T-cell (primary cell): ENCODE measurements at regions not wholly inside any gene's neighbourhood (a gene's known extent, or its start where the extent isn't known, plus 50 kb on each side); places are given as distances from the start of the nearest gene placed in this dataset.

Experiments
- ATAC-seq, 4 experiments: fragments of 200-7000 bp in 3 of 4; fragments of 150-1000 bp in 1 of 4; cut with Tn5 transposase; replicated peaks in 1 of 4; 1 replicate in 3 of 4; 2 replicates in 1 of 4; pipeline ENCODE4 v1.10.0; 2021; ENCODE audit warnings: moderate library complexity in 3 of 4, mild to moderate bottlenecking in 2 of 4, moderate number of reproducible peaks in 1 of 4
- CTCF ChIA-PET, 2 donors: fragments of 300-600 bp; sonication (Branson Sonifier 250); formaldehyde crosslinking; loops; one replicate each; lab custom pipeline; 2022; ENCODE audit warnings: antibody characterized with exemption in 2 of 2; lab: Charles Lee
- POLR2A ChIA-PET, 2 donors: fragments of 300-600 bp; sonication (Branson Sonifier 250); formaldehyde crosslinking; loops; one replicate each; lab custom pipeline; 2022; ENCODE audit warnings: antibody characterized with exemption in 2 of 2; lab: Charles Lee
- DNase-seq, 35 experiments: peaks; one replicate each; pipeline versions ENCODE4 v3.0.0 to v3.0.0-alpha.2; 2013 to 2023
- H3K27ac ChIP-seq: one replicate; pipeline ENCODE4 v1.5.1; 2013; ENCODE audit warnings: low read length
- H3K27me3 ChIP-seq, 2 experiments: replicated peaks in 1 of 2; 1 replicate in 1 of 2; 2 replicates in 1 of 2; pipeline versions ENCODE4 v1.6.1 to v1.7.0; 2013; ENCODE audit warnings: low read length in 1 of 2, mixed read lengths in 1 of 2; ENCODE audit not compliant: control insufficient read depth in 2 of 2, insufficient read depth in 2 of 2; ENCODE audit errors: extremely low read depth in 1 of 2
- H3K36me3 ChIP-seq, 2 donors: 1 replicate in 1 of 2; 2 replicates in 1 of 2; pipeline versions ENCODE4 v1.6.1 to v1.7.0; 2013; ENCODE audit warnings: low read length in 1 of 2; ENCODE audit not compliant: control insufficient read depth in 2 of 2, insufficient read depth in 1 of 2; ENCODE audit errors: extremely low read depth in 1 of 2
- H3K4me1 ChIP-seq, 2 experiments: 1 replicate in 1 of 2; 2 replicates in 1 of 2; pipeline versions ENCODE4 v1.6.1 to v1.7.0; 2013; ENCODE audit warnings: low read length in 2 of 2, mixed read lengths in 1 of 2; ENCODE audit not compliant: insufficient read depth in 2 of 2, control insufficient read depth in 1 of 2; ENCODE audit errors: extremely low read depth in 1 of 2
- H3K4me3 ChIP-seq, 2 donors: 1 replicate in 1 of 2; 2 replicates in 1 of 2; pipeline versions ENCODE4 v1.5.1 to v1.7.0; 2013; ENCODE audit warnings: mild to moderate bottlenecking in 2 of 2, low read length in 1 of 2, moderate library complexity in 1 of 2; ENCODE audit not compliant: control insufficient read depth in 1 of 2; ENCODE audit errors: extremely low read depth in 1 of 2
- H3K9me3 ChIP-seq: 2 replicates; pipeline ENCODE4 v1.7.0; 2013
- H3K27ac Mint-ChIP-seq, 2 donors: one replicate each; pipeline ENCODE4 v1.8.0; 2020 to 2021; ENCODE audit warnings: mild to moderate bottlenecking in 2 of 2, mixed read lengths in 2 of 2
- H3K27me3 Mint-ChIP-seq, 2 donors: one replicate each; pipeline ENCODE4 v1.8.0; 2021 to 2022; ENCODE audit warnings: mixed read lengths in 2 of 2
- H3K36me3 Mint-ChIP-seq: one replicate; pipeline ENCODE4 v1.8.0; 2021; ENCODE audit warnings: mixed read lengths
- H3K4me1 Mint-ChIP-seq, 3 donors: one replicate each; pipeline ENCODE4 v1.8.0; 2020 to 2022; ENCODE audit warnings: mixed read lengths in 3 of 3, mild to moderate bottlenecking in 1 of 3
- H3K4me3 Mint-ChIP-seq, 3 donors: one replicate each; pipeline ENCODE4 v1.8.0; 2020 to 2022; ENCODE audit warnings: mild to moderate bottlenecking in 3 of 3, mixed read lengths in 3 of 3, moderate library complexity in 3 of 3
- H3K9me3 Mint-ChIP-seq, 3 donors: one replicate each; pipeline ENCODE4 v1.8.0; 2020 to 2022; ENCODE audit warnings: mixed read lengths in 3 of 3
- WGBS: methylation state at CpG from one replicate; pipeline ENCODE4 v1.1.5; 2013; ENCODE audit warnings: missing lambda C conversion rate; ENCODE audit not compliant: insufficient coverage; 5-methylcytosine and 5-hydroxymethylcytosine counted together

DNA sequence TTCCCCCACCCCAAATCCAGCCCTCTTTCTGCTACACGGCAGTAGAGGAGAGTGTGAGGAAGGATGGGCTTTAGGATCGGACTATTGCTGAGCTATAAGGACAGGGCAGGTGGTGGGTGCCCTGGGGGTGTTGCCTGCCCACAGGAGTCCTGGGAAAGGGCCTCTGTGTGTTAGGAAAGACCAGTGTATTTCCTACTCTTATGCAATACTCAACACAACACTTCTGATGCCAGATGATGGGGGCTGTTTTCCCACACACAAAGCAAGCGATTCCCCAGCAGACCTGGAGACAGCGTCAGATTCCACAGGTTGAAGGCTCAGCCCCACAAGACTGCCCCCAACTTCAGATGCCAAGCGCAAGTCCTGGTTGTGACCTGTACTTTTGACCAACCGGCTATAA is 91.0 kb upstream of the LCLAT1 start:
- Histone ChIP-seq H3K27ac (no peak overlapping the region), H3K9me3 (no peaks in the 10 kb centered on the region), H3K36me3 (no peaks in the 10 kb centered on the region), H3K27me3 (no peaks in the 10 kb centered on the region), H3K4me3 (no peak overlapping the region), H3K4me1 (peaks cover 5 to 16% of the 10 kb centered on the region in 2 experiments)
- no peaks in the 10 kb centered on the region for H3K36me3 Mint-ChIP-seq
- no peak overlapping the region for H3K27ac Mint-ChIP-seq
- 95% methylated on average over 2 of the region's 6 CpGs for WGBS
- no peak overlapping the region for H3K4me3 Mint-ChIP-seq
- H3K27me3 Mint-ChIP-seq = no peaks in the 10 kb centered on the region
- H3K4me1 Mint-ChIP-seq = peaks cover 12 to 18% (median 18%) of the 10 kb centered on the region in 3 donors
- POLR2A ChIA-PET = no interaction called here
- no peaks in the 10 kb centered on the region for H3K9me3 Mint-ChIP-seq
- ATAC-seq = no peak
- CTCF ChIA-PET = interaction anchor here in 1 of 2 donors (0.5 kb wide), 1 partner anchor 133 kb away, joined by 3 read pairs; no protein-coding TSS in a partner anchor
- no peak for DNase-seq

DNA sequence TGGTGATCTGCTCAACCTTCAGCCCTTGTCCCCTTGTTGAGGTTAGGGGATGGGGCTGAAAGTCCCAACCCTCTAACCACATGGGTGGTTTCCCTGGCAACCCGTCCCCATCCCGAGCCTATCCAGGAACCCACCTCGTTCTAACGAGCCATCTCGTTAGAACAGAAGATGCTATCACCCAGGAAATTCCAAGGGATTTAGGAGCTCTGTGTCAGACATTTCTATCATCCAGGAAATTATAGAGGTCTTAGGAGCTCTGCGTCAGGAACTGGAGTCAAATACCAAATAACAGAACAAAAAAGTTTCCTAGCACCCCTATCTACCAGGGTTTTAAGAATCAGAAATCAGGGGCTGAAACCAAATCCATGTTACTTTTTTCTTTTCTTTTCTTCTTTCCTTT is 90.3 kb upstream of the LCLAT1 start:
- no peaks in the 10 kb centered on the region for H3K9me3 ChIP-seq
- ATAC-seq (no peak), DNase-seq (no peak)
- no peak overlapping the region for H3K4me3 ChIP-seq
- peaks cover 12 to 23% of the 10 kb centered on the region in 2 experiments for H3K4me1 ChIP-seq
- POLR2A ChIA-PET = no interaction called here
- H3K27me3 Mint-ChIP-seq = no peaks in the 10 kb centered on the region
- WGBS = 100% methylated on average over 1 of the region's 6 CpGs
- no peaks in the 10 kb centered on the region for H3K9me3 Mint-ChIP-seq
- H3K27ac ChIP-seq = no peak overlapping the region
- H3K27me3 ChIP-seq = no peaks in the 10 kb centered on the region
- CTCF ChIA-PET = no interaction called here
- H3K36me3 Mint-ChIP-seq = no peaks in the 10 kb centered on the region
- H3K4me1 Mint-ChIP-seq = peaks cover 19 to 25% (median 25%) of the 10 kb centered on the region in 3 donors
- no peak overlapping the region for H3K4me3 Mint-ChIP-seq
- H3K36me3 ChIP-seq = no peaks in the 10 kb centered on the region
- H3K27ac Mint-ChIP-seq = no peak overlapping the region

DNA sequence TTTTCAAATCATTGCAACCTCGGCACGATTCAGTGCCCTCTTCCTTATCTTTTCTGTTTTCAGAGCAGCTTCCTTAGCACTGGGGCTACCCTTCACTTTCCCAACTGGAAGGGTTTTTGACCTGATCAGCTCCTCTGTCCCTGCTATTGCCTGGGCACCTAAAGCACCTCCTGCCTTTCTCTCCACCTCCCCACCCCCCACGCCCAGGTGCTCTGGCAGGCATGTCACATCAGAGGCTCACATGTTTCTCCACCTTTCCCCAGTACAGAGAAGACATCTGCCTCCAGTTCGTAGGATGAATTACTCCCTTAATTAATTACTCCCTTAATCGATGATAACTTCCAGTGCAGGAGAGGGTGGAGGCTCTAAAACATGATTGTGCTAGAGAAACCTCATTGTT is 88.7 kb upstream of the LCLAT1 start:
- H3K9me3 Mint-ChIP-seq = no peaks in the 10 kb centered on the region
- CTCF ChIA-PET = no interaction called here
- no peak for ATAC-seq

DNA sequence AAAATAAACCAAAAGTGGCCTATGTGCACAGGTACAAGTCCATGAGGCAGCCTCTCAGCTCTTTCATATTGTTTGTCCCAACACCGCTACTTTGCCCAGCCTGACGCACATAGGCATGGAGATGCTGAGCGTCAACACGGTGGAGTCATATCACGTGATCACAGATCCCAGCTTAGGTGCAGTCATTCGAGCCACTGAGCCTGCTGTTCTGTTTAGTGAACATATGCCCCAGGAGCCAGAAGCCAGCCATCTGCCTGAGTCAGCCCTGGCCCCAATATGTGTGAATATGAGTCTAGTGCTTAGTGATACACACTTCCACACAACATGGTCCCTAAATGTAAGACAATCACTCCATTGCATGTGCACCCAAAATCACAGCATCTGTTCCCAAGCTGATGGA is 88.2 kb upstream of the LCLAT1 start:
- Histone ChIP-seq H3K4me3 (no peak overlapping the region), H3K9me3 (no peaks in the 10 kb centered on the region), H3K27ac (no peak overlapping the region), H3K4me1 (peaks cover 26 to 30% of the 10 kb centered on the region in 2 experiments), H3K36me3 (no peaks in the 10 kb centered on the region), H3K27me3 (no peaks in the 10 kb centered on the region)
- POLR2A ChIA-PET = no interaction called here
- H3K36me3 Mint-ChIP-seq = no peaks in the 10 kb centered on the region
- no peaks in the 10 kb centered on the region for H3K27me3 Mint-ChIP-seq
- CTCF ChIA-PET = interaction anchor here (0.5 to 0.6 kb wide), 2 partner anchors 127 to 353 kb away, joined by 4 to 5 read pairs; no protein-coding TSS in a partner anchor
- H3K4me3 Mint-ChIP-seq = no peak overlapping the region
- no peak overlapping the region for H3K27ac Mint-ChIP-seq
- peaks cover 35 to 41% (median 41%) of the 10 kb centered on the region in 3 donors for H3K4me1 Mint-ChIP-seq
- H3K9me3 Mint-ChIP-seq = no peaks in the 10 kb centered on the region
- ATAC-seq (no peak), DNase-seq (no peak)
- 90% methylated on average over 6 of the region's 6 CpGs for WGBS

More for the DNA sequence above, 88.7 kb upstream of the LCLAT1 start:
- DNase-seq = no peak
- H3K4me3 ChIP-seq = no peak overlapping the region
- H3K4me1 ChIP-seq = peaks cover 26 to 30% of the 10 kb centered on the region in 2 experiments
- H3K27me3 ChIP-seq = no peaks in the 10 kb centered on the region
- 100% methylated on average over 1 of the region's 5 CpGs for WGBS
- no peak overlapping the region for H3K4me3 Mint-ChIP-seq
- no peak overlapping the region for H3K27ac ChIP-seq
- H3K36me3 Mint-ChIP-seq = no peaks in the 10 kb centered on the region
- POLR2A ChIA-PET = no interaction called here
- H3K36me3 ChIP-seq = no peaks in the 10 kb centered on the region
- H3K27ac Mint-ChIP-seq = no peak overlapping the region
- no peaks in the 10 kb centered on the region for H3K27me3 Mint-ChIP-seq
- no peaks in the 10 kb centered on the region for H3K9me3 ChIP-seq
- H3K4me1 Mint-ChIP-seq = peaks cover 34 to 40% (median 40%) of the 10 kb centered on the region in 3 donors

DNA sequence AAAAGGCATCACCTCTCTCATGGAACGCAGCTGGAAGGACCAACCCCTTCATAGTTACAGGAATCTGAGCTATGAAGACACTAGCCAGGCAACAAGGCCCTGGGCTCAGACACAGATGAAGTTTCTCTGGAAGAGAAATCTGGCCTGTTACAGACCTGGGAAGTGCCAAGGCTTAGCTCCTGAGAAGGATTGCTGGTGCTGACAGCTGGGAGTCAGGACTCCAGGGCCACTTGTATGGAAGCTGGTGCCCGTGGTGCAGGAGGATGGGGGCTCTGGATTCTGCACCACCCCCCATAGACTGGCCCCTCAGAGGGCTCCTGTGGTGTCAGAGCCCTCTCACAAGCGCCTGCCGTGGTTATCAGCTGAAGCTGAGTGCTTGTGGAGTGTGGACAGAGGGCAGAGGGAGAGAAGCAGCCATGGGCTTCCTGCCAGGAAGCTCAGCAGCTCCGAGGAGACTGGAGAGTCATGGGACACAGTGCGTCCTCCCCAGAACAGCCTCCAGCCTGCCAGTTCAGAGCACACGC is 87.3 kb upstream of the LCLAT1 start:
- H3K27ac ChIP-seq = no peak overlapping the region

DNA sequence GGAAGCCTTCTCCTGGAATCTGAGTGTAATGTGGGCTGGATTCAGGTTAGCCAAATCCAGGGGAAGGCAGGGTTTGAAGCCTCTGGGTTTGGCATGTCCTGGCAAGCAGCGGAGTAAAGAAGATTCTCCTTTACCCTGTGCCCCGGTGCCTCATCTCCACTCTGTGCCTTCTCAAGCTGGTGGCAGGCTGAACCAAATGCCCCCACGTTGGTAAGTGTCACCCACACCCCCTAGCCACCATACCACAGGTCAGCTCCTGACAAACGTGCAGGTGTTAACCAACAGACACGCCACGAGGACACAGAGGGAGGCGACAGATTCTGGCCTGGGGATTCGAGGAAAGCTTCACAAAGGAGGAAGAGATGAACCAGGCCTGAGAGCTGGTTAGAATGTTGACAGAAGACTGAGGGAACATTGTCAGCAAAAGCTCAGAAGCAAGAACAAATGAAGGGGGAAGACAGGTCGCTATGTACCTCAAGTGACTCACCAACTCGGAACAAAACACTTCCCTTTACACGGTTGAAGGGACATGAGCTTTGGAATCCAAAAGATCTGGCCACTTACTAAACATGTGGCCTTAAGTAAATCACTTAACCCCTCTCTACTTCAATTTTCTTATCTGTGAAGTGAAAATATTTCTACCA is 85.2 kb upstream of the LCLAT1 start:
- H3K9me3 Mint-ChIP-seq = no peaks in the 10 kb centered on the region
- H3K4me1 Mint-ChIP-seq = peaks cover 53 to 65% (median 55%) of the 10 kb centered on the region in 3 donors
- peak overlapping the region; percentile 63 for H3K27ac ChIP-seq
- ChIA-PET CTCF (no interaction called here), POLR2A (interaction anchor here (0.5 to 1.2 kb wide), 4 partner anchors 21 to 198 kb away, joined by 3 to 11 read pairs (median 3); no protein-coding TSS in a partner anchor)
- H3K27me3 ChIP-seq = no peaks in the 10 kb centered on the region
- DNase-seq (peak in 2 of 35 experiments; percentile 8 to 21), ATAC-seq (peak; percentile 22 to 49 (median 34))
- no peaks in the 10 kb centered on the region for H3K9me3 ChIP-seq
- H3K4me3 ChIP-seq = no peak overlapping the region
- H3K27ac Mint-ChIP-seq = peak overlapping the region; percentile 44 to 89
- H3K4me3 Mint-ChIP-seq = peak overlapping the region in 1 of 3 donors; percentile 49
- 64% methylated on average over 7 of the region's 11 CpGs for WGBS
- no peaks in the 10 kb centered on the region for H3K36me3 Mint-ChIP-seq
- no peaks in the 10 kb centered on the region for H3K27me3 Mint-ChIP-seq
- no peaks in the 10 kb centered on the region for H3K36me3 ChIP-seq
- H3K4me1 ChIP-seq = peaks cover 38 to 41% of the 10 kb centered on the region in 2 experiments

More for the DNA sequence above, 87.3 kb upstream of the LCLAT1 start:
- no peak for ATAC-seq
- Histone ChIP-seq H3K27me3 (no peaks in the 10 kb centered on the region), H3K4me3 (no peak overlapping the region), H3K9me3 (no peaks in the 10 kb centered on the region), H3K36me3 (no peaks in the 10 kb centered on the region), H3K4me1 (peaks cover 26 to 30% of the 10 kb centered on the region in 2 experiments)
- H3K4me3 Mint-ChIP-seq = peak overlapping the region in 1 of 3 donors; percentile 40
- no peaks in the 10 kb centered on the region for H3K27me3 Mint-ChIP-seq
- H3K36me3 Mint-ChIP-seq = no peaks in the 10 kb centered on the region
- 93% methylated on average over 3 of the region's 7 CpGs for WGBS
- ChIA-PET CTCF (interaction anchor here in 1 of 2 donors (0.8 kb wide), 1 partner anchor 23 kb away, joined by 3 read pairs; no protein-coding TSS in a partner anchor), POLR2A (no interaction called here)
- peaks cover 35 to 49% (median 41%) of the 10 kb centered on the region in 3 donors for H3K4me1 Mint-ChIP-seq
- no peak overlapping the region for H3K27ac Mint-ChIP-seq
- DNase-seq = no peak
- H3K9me3 Mint-ChIP-seq = no peaks in the 10 kb centered on the region
